Effector memory CD8-positive, alpha-beta T cell (primary cell): ENCODE measurements at regions not wholly inside any gene's neighbourhood (a gene's known extent, or its start where the extent isn't known, plus 50 kb on each side); places are given as distances from the start of the nearest gene placed in this dataset.
A peak's percentile ranks its signal among the peaks of the same experiment; 100 is the strongest.

Experiments
- ATAC-seq: fragments of 150-1000 bp; cut with Tn5 transposase; replicated peaks from 2 replicates; pipeline ENCODE4 v1.10.0; 2021; ENCODE audit warnings: mild to moderate bottlenecking, moderate library complexity
- DNase-seq, 3 experiments: peaks; one replicate each; pipeline ENCODE4 v3.0.0; 2021
- H3K27ac Mint-ChIP-seq, 2 donors: one replicate each; pipeline ENCODE4 v1.8.0; 2022; ENCODE audit warnings: mild to moderate bottlenecking in 2 of 2, mixed read lengths in 2 of 2, moderate library complexity in 2 of 2
- H3K27me3 Mint-ChIP-seq, 2 donors: one replicate each; pipeline ENCODE4 v1.8.0; 2022; ENCODE audit warnings: mixed read lengths in 2 of 2
- H3K36me3 Mint-ChIP-seq: one replicate; pipeline ENCODE4 v1.8.0; 2022; ENCODE audit warnings: mild to moderate bottlenecking, moderate library complexity, mixed read lengths; ENCODE audit not compliant: insufficient read depth
- H3K4me1 Mint-ChIP-seq, 2 donors: one replicate each; pipeline ENCODE4 v1.8.0; 2022; ENCODE audit warnings: low read depth in 2 of 2, mixed read lengths in 2 of 2
- H3K4me3 Mint-ChIP-seq, 2 donors: one replicate each; pipeline ENCODE4 v1.8.0; 2022; ENCODE audit warnings: mild to moderate bottlenecking in 2 of 2, mixed read lengths in 2 of 2, moderate library complexity in 2 of 2
- H3K9me3 Mint-ChIP-seq, 2 donors: one replicate each; pipeline ENCODE4 v1.8.0; 2022; ENCODE audit warnings: mixed read lengths in 2 of 2

GRCh38 chr1:59151387-59151761, 145.5 kb upstream of the FGGY start:
- Mint-ChIP-seq H3K27ac (peak overlapping the region; percentile 9 to 46), H3K4me3 (no peak overlapping the region), H3K27me3 (no peaks in the 10 kb centered on the region), H3K36me3 (no peaks in the 10 kb centered on the region), H3K9me3 (no peaks in the 10 kb centered on the region), H3K4me1 (peaks cover 8 to 12% of the 10 kb centered on the region in 2 donors)
- ATAC-seq (no peak), DNase-seq (no peak)

GRCh38 chr1:59151860-59152259, 145.0 kb upstream of the FGGY start:
- no peak overlapping the region for H3K27ac Mint-ChIP-seq
- H3K36me3 Mint-ChIP-seq, result no peaks in the 10 kb centered on the region
- H3K4me3 Mint-ChIP-seq, result no peak overlapping the region
- H3K4me1 Mint-ChIP-seq, result peaks cover 8% of the 10 kb centered on the region in 2 donors
- H3K27me3 Mint-ChIP-seq, result no peaks in the 10 kb centered on the region
- no peak for DNase-seq
- no peak for ATAC-seq
- no peaks in the 10 kb centered on the region for H3K9me3 Mint-ChIP-seq

GRCh38 chr1:59152511-59152910, 144.4 kb upstream of the FGGY start:
- no peak for ATAC-seq
- Mint-ChIP-seq H3K4me1 (peaks cover 6 to 8% of the 10 kb centered on the region in 2 donors), H3K27ac (no peak overlapping the region), H3K9me3 (no peaks in the 10 kb centered on the region), H3K36me3 (no peaks in the 10 kb centered on the region), H3K4me3 (no peak overlapping the region), H3K27me3 (no peaks in the 10 kb centered on the region)
- DNase-seq, result no peak

- DNase-seq (no peak), ATAC-seq (no peak)
- peaks cover 0 to 3% of the 10 kb centered on the region in 2 donors for H3K9me3 Mint-ChIP-seq
- H3K4me3 Mint-ChIP-seq, result no peak overlapping the region
- no peaks in the 10 kb centered on the region for H3K27me3 Mint-ChIP-seq
- H3K27ac Mint-ChIP-seq, result peak overlapping the region in 1 of 2 donors; percentile 48
- peaks cover 6 to 8% of the 10 kb centered on the region in 2 donors for H3K4me1 Mint-ChIP-seq
- no peaks in the 10 kb centered on the region for H3K36me3 Mint-ChIP-seq
Measured at GRCh38 chr1:59154401-59154800, 142.5 kb upstream of the FGGY start.

- H3K4me1 Mint-ChIP-seq, result peaks cover 6 to 8% of the 10 kb centered on the region in 2 donors
- peaks cover 0 to 3% of the 10 kb centered on the region in 2 donors for H3K9me3 Mint-ChIP-seq
- ATAC-seq (no peak), DNase-seq (no peak)
- H3K4me3 Mint-ChIP-seq, result no peak overlapping the region
- H3K27ac Mint-ChIP-seq, result no peak overlapping the region
- H3K36me3 Mint-ChIP-seq, result no peaks in the 10 kb centered on the region
- H3K27me3 Mint-ChIP-seq, result no peaks in the 10 kb centered on the region
Measured at GRCh38 chr1:59155351-59155750, 141.5 kb upstream of the FGGY start.

DNA sequence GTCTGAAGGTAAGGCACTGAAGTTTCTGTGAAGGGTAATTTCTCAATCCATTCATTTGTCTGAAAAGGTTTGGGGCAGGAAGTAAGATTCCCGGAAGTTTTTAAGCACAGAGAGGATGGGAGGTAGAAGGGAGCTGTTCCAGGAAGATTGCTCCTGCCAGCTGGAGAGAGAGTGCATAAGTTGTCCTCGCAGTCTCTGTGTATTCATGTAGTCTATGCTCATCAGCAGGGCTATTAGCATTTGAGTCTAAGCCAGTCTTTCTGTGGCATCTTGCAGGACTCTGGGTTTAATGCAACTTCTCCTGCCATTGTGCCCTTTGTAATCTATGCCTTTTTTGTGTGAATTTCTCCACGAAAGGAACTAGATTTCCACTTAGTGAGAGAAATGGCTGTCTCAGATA, 140.8 kb upstream of the FGGY start:
- H3K27ac Mint-ChIP-seq, result no peak overlapping the region
- H3K4me3 Mint-ChIP-seq, result no peak overlapping the region
- peaks cover 0 to 1% of the 10 kb centered on the region in 2 donors for H3K4me1 Mint-ChIP-seq
- H3K9me3 Mint-ChIP-seq, result peaks cover 0 to 3% of the 10 kb centered on the region in 2 donors
- H3K27me3 Mint-ChIP-seq, result no peaks in the 10 kb centered on the region
- DNase-seq, result no peak
- no peaks in the 10 kb centered on the region for H3K36me3 Mint-ChIP-seq
- ATAC-seq, result no peak

- no peak for ATAC-seq
- no peak overlapping the region for H3K4me3 Mint-ChIP-seq
Measured at GRCh38 chr1:59156526-59157199, 140.2 kb upstream of the FGGY start.

GRCh38 chr1:59158321-59158720, 138.6 kb upstream of the FGGY start:
- no peaks in the 10 kb centered on the region for H3K4me1 Mint-ChIP-seq
- DNase-seq (no peak), ATAC-seq (no peak)
- no peaks in the 10 kb centered on the region for H3K36me3 Mint-ChIP-seq
- H3K27me3 Mint-ChIP-seq, result no peaks in the 10 kb centered on the region
- H3K27ac Mint-ChIP-seq, result no peak overlapping the region
- peaks cover 0 to 3% of the 10 kb centered on the region in 2 donors for H3K9me3 Mint-ChIP-seq
- H3K4me3 Mint-ChIP-seq, result no peak overlapping the region

More at GRCh38 chr1:59156526-59157199, 140.2 kb upstream of the FGGY start:
- H3K9me3 Mint-ChIP-seq, result peaks cover 0 to 3% of the 10 kb centered on the region in 2 donors
- H3K27ac Mint-ChIP-seq, result no peak overlapping the region
- no peaks in the 10 kb centered on the region for H3K27me3 Mint-ChIP-seq
- no peak for DNase-seq
- no peaks in the 10 kb centered on the region for H3K4me1 Mint-ChIP-seq
- H3K36me3 Mint-ChIP-seq, result no peaks in the 10 kb centered on the region

DNA sequence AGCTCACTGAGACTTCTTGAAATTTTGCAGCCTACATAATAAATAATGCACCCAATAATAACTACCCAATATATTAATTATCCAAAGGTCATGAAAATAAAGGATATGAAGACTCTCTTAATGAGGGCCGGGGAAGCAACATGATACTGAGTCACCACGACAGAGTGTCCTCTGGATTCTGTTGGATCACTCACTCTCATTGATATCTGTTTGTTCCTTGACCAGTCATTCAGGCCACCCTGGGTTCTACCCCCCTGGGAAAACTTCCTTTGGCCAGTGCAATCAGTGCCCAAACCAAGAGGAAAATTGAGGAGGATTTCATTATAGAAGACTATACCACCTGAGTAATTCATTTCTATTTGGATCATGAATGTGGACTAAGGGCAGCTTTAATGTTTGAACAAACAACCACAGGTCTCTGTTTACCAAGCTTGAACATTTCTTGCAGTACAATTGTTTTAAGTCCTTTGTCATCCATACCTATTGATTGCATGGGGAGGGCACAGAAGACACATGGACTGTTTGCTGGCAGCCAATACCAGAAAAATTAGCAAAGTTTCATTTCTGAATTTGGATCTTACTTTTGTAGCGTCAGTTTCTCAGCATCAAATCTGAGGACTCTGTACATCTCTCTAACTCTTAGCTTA, 137.2 kb upstream of the FGGY start:
- no peaks in the 10 kb centered on the region for H3K36me3 Mint-ChIP-seq
- no peak for ATAC-seq

DNA sequence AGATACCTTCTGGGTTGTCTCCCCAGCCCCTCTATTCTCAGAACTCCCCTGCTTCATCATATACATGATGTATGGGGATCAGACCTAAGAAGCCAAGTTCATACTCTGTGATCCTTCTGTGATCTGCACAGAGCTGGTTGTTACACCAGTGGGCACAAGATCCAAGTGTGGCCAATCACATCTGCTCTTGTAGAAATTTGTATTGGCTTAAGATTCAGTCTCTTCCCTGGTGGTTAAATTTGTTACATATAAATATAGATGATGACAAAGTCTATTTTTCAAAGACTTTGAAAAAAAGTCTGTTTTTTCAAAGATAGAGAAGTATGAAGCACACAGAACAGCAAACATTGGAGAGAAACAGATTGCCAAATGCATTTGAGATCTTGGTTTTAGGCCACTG, 135.8 kb upstream of the FGGY start:
- Mint-ChIP-seq H3K4me3 (no peak overlapping the region), H3K9me3 (peaks cover 0 to 3% of the 10 kb centered on the region in 2 donors), H3K27me3 (peaks cover 19 to 25% of the 10 kb centered on the region in 2 donors), H3K27ac (no peak overlapping the region), H3K4me1 (no peaks in the 10 kb centered on the region), H3K36me3 (no peaks in the 10 kb centered on the region)
- DNase-seq (no peak), ATAC-seq (no peak)

More for the DNA sequence above, 137.2 kb upstream of the FGGY start:
- Mint-ChIP-seq H3K4me3 (no peak overlapping the region), H3K27me3 (peaks cover 8 to 11% of the 10 kb centered on the region in 2 donors), H3K9me3 (peaks cover 0 to 3% of the 10 kb centered on the region in 2 donors), H3K4me1 (no peaks in the 10 kb centered on the region), H3K27ac (no peak overlapping the region)
- no peak for DNase-seq

DNA sequence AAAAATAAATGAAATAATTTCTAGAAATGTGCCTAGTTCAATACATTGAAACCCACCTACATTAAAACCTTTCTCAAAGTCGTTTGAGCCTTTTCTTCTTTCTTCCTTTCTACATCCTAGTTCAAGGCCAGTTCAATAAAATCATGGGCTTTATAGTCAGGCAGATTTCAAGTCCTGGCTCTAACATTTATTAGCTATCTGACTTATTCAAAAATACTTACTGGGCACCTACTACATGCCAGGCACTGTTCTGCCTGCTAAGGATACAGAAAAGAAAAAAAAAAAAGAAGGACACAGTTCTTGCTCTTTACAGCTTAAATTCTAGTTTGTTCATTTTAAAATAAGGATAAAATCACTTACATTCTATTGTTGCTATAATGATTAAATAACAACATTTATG, 134.2 kb upstream of the FGGY start:
- DNase-seq, result no peak
- peaks cover 0 to 3% of the 10 kb centered on the region in 2 donors for H3K9me3 Mint-ChIP-seq
- H3K4me3 Mint-ChIP-seq, result no peak overlapping the region
- H3K27ac Mint-ChIP-seq, result no peak overlapping the region
- H3K36me3 Mint-ChIP-seq, result no peaks in the 10 kb centered on the region
- ATAC-seq, result no peak
- H3K27me3 Mint-ChIP-seq, result peaks cover 20 to 38% of the 10 kb centered on the region in 2 donors
- no peaks in the 10 kb centered on the region for H3K4me1 Mint-ChIP-seq

DNA sequence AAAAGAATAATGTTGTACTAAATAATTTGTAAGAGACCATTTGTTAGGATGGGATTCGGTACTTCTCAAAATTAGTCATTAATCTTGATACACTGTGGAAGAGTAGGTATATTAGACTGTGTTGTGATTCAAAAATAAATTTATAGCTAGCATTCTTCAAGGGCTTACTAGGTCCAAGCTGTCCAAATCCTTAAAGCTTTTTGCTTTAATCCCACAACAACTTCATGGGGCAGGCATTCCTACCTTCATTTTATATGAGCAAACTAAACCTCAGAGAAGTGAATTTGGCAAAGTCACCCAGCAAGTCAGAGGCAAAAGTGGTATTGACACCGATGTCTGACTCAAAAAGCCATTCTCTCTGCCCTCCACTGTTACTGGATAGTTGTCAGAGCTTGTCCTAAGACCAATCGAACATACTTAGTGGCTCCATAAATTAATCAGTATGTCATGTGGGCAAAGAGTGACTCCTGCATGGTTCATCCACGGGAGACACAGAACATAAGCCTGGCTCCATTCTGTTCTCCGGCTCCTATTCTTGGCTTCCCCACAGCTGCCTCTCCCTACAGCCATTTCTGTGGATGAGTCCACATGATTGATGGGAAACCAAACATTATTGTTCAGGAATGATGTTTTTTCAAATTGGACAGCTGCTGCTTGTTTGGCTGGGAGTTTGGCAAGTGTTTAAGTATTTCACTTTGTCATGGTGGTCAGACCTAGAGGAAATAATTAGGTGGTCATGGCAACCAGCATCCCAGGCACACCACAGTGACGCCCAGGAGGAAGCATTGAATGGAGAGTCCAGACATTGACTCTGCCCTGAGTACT, 133.4 kb upstream of the FGGY start:
- H3K27me3 Mint-ChIP-seq, result peaks cover 20 to 38% of the 10 kb centered on the region in 2 donors
- no peak overlapping the region for H3K4me3 Mint-ChIP-seq
- DNase-seq (no peak), ATAC-seq (no peak)
- H3K9me3 Mint-ChIP-seq, result peaks cover 0 to 3% of the 10 kb centered on the region in 2 donors
- H3K36me3 Mint-ChIP-seq, result no peaks in the 10 kb centered on the region
- H3K4me1 Mint-ChIP-seq, result no peaks in the 10 kb centered on the region
- H3K27ac Mint-ChIP-seq, result no peak overlapping the region

- DNase-seq (no peak), ATAC-seq (no peak)
- no peak overlapping the region for H3K4me3 Mint-ChIP-seq
- no peaks in the 10 kb centered on the region for H3K36me3 Mint-ChIP-seq
- no peaks in the 10 kb centered on the region for H3K4me1 Mint-ChIP-seq
- no peaks in the 10 kb centered on the region for H3K9me3 Mint-ChIP-seq
- peaks cover 20 to 38% of the 10 kb centered on the region in 2 donors for H3K27me3 Mint-ChIP-seq
- no peak overlapping the region for H3K27ac Mint-ChIP-seq
Measured at GRCh38 chr1:59164371-59164770, 132.5 kb upstream of the FGGY start.
